Gastrocnemius medialis (tissue), 4 donors: ENCODE measurements at regions not wholly inside any gene's neighbourhood (a gene's known extent, or its start where the extent isn't known, plus 50 kb on each side); places are given as distances from the start of the nearest gene placed in this dataset.
"Not testable (repeated sequence)": the region's sequence is repeated elsewhere in the genome, so short reads cannot be mapped to it uniquely, and the experiment has no call there.

Experiments
- ATAC-seq, 2 donors: fragments of 150-250 bp; one replicate each; pipeline ENCODE4 v1.9.1; 2016
- DNase-seq, 2 donors: peaks; one replicate each; pipeline ENCODE4 v3.0.0-alpha.2; 2019
- H3K27ac ChIP-seq, 4 donors: fragments of 200-600 bp; sonication (generic); 1 replicate in 1 of 4; 2 replicates in 3 of 4; pipeline ENCODE4 v1.5.1; 2016 to 2018; ENCODE audit warnings: mild to moderate bottlenecking in 2 of 4, moderate library complexity in 1 of 4
- H3K27me3 ChIP-seq, 3 donors: fragments of 200-600 bp; sonication (generic) in 2 of 3; 1 replicate in 1 of 3; 2 replicates in 2 of 3; pipeline versions ENCODE4 v1.5.1 to v1.6.0; 2016 to 2019; ENCODE audit warnings: mild to moderate bottlenecking in 1 of 3, moderate library complexity in 1 of 3
- H3K36me3 ChIP-seq, 2 donors: fragments of 200-600 bp; sonication (generic) in 1 of 2; one replicate each; pipeline ENCODE4 v1.5.1; 2017 to 2018
- H3K4me1 ChIP-seq, 2 donors: fragments of 200-600 bp; sonication (generic) in 1 of 2; one replicate each; pipeline ENCODE4 v1.5.1; 2016 to 2017; ENCODE audit warnings: mild to moderate bottlenecking in 2 of 2
- H3K4me3 ChIP-seq, 4 donors: fragments of 200-600 bp; sonication (generic) in 3 of 4; 1 replicate in 1 of 4; 2 replicates in 3 of 4; pipeline ENCODE4 v1.5.1; 2016 to 2019; ENCODE audit warnings: mild to moderate bottlenecking in 2 of 4
- H3K9me3 ChIP-seq, 3 donors: fragments of 200-600 bp; sonication (generic) in 2 of 3; 1 replicate in 1 of 3; 2 replicates in 2 of 3; pipeline ENCODE4 v1.5.1; 2016 to 2019
- CTCF ChIP-seq, 5 experiments: fragments of 450-650 bp in 3 of 5; fragments of 200-600 bp in 2 of 5; sonication (generic) in 2 of 5; IDR thresholded peaks in 4 of 5; conservative IDR thresholded peaks in 1 of 5; 1 replicate in 4 of 5; 2 replicates in 1 of 5; pipeline ENCODE4 v1.5.1; 2016 to 2019; ENCODE audit warnings: antibody characterized with exemption in 5 of 5, mild to moderate bottlenecking in 3 of 5, moderate library complexity in 3 of 5
- POLR2A ChIP-seq, 2 donors: fragments of 450-650 bp; IDR thresholded peaks; one replicate each; pipeline ENCODE4 v1.6.1; 2017; ENCODE audit warnings: antibody characterized with exemption in 2 of 2, mild to moderate bottlenecking in 2 of 2, moderate library complexity in 2 of 2
- in situ Hi-C, 4 donors: fragments of 200-750 bp; cut with MboI; loops; one replicate each; pipeline versions ENCODE4 v1.15.0 to v1.8.0; 2017; ENCODE audit warnings: low sequenced_read_pairs in 4 of 4
- intact Hi-C: fragments of 100-400 bp; cut with DNase I; formaldehyde crosslinking; loops from one replicate; pipeline ENCODE4 v1.15.1; 2023; ENCODE audit warnings: low total_unique reads

GRCh38 chr14:95774265-95775160, 60.6 kb upstream of the TCL1A start:
- TF ChIP-seq CTCF (IDR thresholded peaks at IDR 0.05 in 4 of 5, conservative IDR thresholded peaks at IDR 0.05 in 1 of 5) (peak; percentile 30 to 72 (median 50)), POLR2A (IDR thresholded peaks at IDR 0.05) (no peak)
- no peak overlapping the region for H3K27ac ChIP-seq
- DNase-seq, result no peak

DNA sequence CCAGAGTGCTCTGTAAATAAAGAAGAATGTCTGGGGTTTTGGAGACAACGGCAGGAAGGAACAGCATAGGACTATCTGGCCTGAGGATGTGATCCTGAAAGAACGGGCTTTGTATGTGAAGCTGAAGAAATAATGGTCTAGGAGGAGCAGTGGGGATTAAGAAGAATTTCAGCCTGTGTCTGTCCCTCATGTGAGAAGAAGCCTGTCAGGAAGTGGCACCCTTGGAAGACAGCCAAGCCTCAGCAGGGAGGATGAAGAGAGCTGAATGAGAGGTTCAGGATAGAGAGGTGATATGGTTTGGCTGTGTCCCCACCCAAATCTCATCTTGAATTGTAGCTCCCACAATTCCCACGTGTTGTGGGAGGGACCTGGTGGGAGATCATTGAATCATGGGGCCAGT, 56.9 kb upstream of the TCL1A start:
- in situ Hi-C loops, result loop anchor here in 3 of 4 donors (5.0 to 10.0 kb wide), 3 partner anchors 206 to 216 kb away; no protein-coding TSS in a partner anchor
- TF ChIP-seq CTCF (IDR thresholded peaks at IDR 0.05 in 4 of 5, conservative IDR thresholded peaks at IDR 0.05 in 1 of 5) (no peak), POLR2A (IDR thresholded peaks at IDR 0.05) (no peak)
- no peaks in the 10 kb centered on the region for H3K9me3 ChIP-seq
- no peaks in the 10 kb centered on the region for H3K4me1 ChIP-seq
- peaks cover 0 to 7% (median 0%) of the 10 kb centered on the region in 3 donors for H3K27me3 ChIP-seq
- no peak for DNase-seq
- H3K36me3 ChIP-seq, result no peaks in the 10 kb centered on the region
- intact Hi-C loops, result loop anchor here (5.0 kb wide), 1 partner anchor 208 kb away; no protein-coding TSS in a partner anchor
- H3K27ac ChIP-seq, result no peak overlapping the region
- no peak overlapping the region for H3K4me3 ChIP-seq
- no peak for ATAC-seq

More at GRCh38 chr14:95774265-95775160, 60.6 kb upstream of the TCL1A start:
- no peak for ATAC-seq
- H3K36me3 ChIP-seq, result no peaks in the 10 kb centered on the region
- peaks cover 0 to 2% (median 0%) of the 10 kb centered on the region in 3 donors for H3K27me3 ChIP-seq
- no peaks in the 10 kb centered on the region for H3K4me1 ChIP-seq
- no peak overlapping the region for H3K4me3 ChIP-seq
- H3K9me3 ChIP-seq, result no peaks in the 10 kb centered on the region
- intact Hi-C loops, result loop anchor here (5.0 kb wide), 1 partner anchor 212 kb away; no protein-coding TSS in a partner anchor
- in situ Hi-C loops, result loop anchor here in 3 of 4 donors (5.0 to 10.0 kb wide), 3 partner anchors 210 to 220 kb away; no protein-coding TSS in a partner anchor

DNA sequence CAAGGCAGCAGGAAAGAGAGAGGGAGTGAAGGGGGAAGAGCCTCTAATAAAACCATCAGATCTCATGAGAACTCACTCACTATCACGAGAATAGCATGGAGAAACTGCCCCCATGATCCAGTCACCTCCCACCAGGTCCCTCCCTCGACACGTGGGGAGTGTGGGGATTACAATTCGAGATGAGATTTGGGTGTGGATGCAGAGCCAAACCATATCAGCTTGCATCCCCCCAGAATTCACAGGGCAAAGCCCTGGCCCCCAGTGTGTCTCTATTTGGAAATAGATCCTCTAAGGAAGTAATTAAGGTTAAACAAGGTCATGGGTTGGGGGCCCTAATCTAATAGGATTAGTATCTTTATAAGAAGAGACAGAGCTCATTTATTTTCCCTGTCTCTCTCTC, 56.1 kb upstream of the TCL1A start:
- Histone ChIP-seq H3K36me3 (no peaks in the 10 kb centered on the region), H3K27me3 (peaks cover 0 to 7% (median 0%) of the 10 kb centered on the region in 3 donors), H3K4me1 (no peaks in the 10 kb centered on the region), H3K9me3 (no peaks in the 10 kb centered on the region), H3K27ac (no peak overlapping the region), H3K4me3 (no peak overlapping the region)
- no peak for TF ChIP-seq CTCF (IDR thresholded peaks at IDR 0.05 in 4 of 5, conservative IDR thresholded peaks at IDR 0.05 in 1 of 5)
- no peak for TF ChIP-seq POLR2A (IDR thresholded peaks at IDR 0.05)
- no peak for ATAC-seq
- no peak for DNase-seq
- intact Hi-C loops, result loop anchor here (5.0 kb wide), 1 partner anchor 208 kb away; no protein-coding TSS in a partner anchor
- in situ Hi-C loops, result loop anchor here in 3 of 4 donors (5.0 to 10.0 kb wide), 3 partner anchors 205 to 215 kb away; no protein-coding TSS in a partner anchor

DNA sequence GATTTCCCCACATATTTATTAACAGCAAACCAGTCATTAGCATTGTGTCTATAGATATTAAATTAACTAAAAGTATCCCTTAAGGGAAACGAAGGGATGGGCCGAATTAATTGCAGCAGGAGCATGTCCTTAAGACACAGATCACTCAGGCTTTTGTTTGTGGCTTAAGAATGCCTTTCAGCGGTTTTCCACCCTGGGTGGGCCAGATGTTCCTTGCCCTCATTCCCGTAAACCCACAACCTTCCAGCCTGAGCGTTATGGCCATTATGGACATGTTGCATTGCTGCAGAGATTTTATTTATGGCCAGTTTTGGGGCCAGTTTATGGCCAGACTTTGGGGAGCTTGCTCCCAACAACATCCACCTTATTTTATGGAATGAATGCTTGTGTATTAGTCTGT, 55.5 kb upstream of the TCL1A start:
- ATAC-seq, H3K9me3 ChIP-seq, intact Hi-C loops, DNase-seq, H3K36me3 ChIP-seq, in situ Hi-C loops, H3K4me1 ChIP-seq, H3K27ac ChIP-seq, H3K27me3 ChIP-seq, H3K4me3 ChIP-seq: not testable (repeated sequence)

GRCh38 chr14:95765051-95765450, 51.1 kb upstream of the TCL1A start:
- in situ Hi-C loops, result no loop called here
- DNase-seq (no peak), ATAC-seq (no peak)
- no peaks in the 10 kb centered on the region for H3K4me1 ChIP-seq
- H3K9me3 ChIP-seq, result no peaks in the 10 kb centered on the region
- TF ChIP-seq CTCF (IDR thresholded peaks at IDR 0.05 in 4 of 5, conservative IDR thresholded peaks at IDR 0.05 in 1 of 5) (no peak), POLR2A (IDR thresholded peaks at IDR 0.05) (no peak)
- intact Hi-C loops, result no loop called here
- peaks cover 0 to 5% (median 0%) of the 10 kb centered on the region in 3 donors for H3K27me3 ChIP-seq
- H3K4me3 ChIP-seq, result no peak overlapping the region
- H3K36me3 ChIP-seq, result no peaks in the 10 kb centered on the region
- H3K27ac ChIP-seq, result no peak overlapping the region
